K562 (cell line): ENCODE measurements at regions not wholly inside any gene's neighbourhood (a gene's known extent, or its start where the extent isn't known, plus 50 kb on each side); places are given as distances from the start of the nearest gene placed in this dataset.

Experiments used
- ATAC-seq: fragments of 200-7000 bp; cut with Tn5 transposase; 3 replicates; pipeline ENCODE4 v1.9.1; 2020; ENCODE audit warnings: moderate library complexity
- BruUV-seq: library from RNA; stranded (reverse); fragments of 400-500 nt; replicated peaks from 2 replicates; lab custom pipeline; 2021; lab: Mats Ljungman, UMichigan
- CTCF ChIA-PET: fragments of 300-600 bp; formaldehyde crosslinking; extraction: SDS; loops from one replicate; lab custom pipeline; 2021; ENCODE audit warnings: low intra/inter-chr PET ratio; lab: Yijun Ruan, JAX
- POLR2A ChIA-PET: fragments of 300-600, 350-650 bp; sonication (Branson Sonifier 250); formaldehyde crosslinking; extraction: SDS; loops from one replicate; lab custom pipeline; 2021; ENCODE audit warnings: antibody characterized with exemption, inconsistent platforms; lab: Yijun Ruan, JAX
- DNase-seq, 4 experiments: peaks; one replicate each; pipeline versions ENCODE4 v3.0.0 to v3.0.0-alpha.2; 2011 to 2018; ENCODE audit warnings: low spot score in 3 of 4, mixed read lengths in 3 of 4; ENCODE audit errors: extremely low read depth in 1 of 4
- FAIRE-seq: peaks from 2 replicates; lab custom pipeline; 2011; peaks lifted over from hg19 to GRCh38; lab: Jason Lieb, UNC
- H2AFZ ChIP-seq: 2 replicates; pipeline ENCODE4 v1.6.0; 2011; ENCODE audit warnings: low read depth, low read length, control low read depth, inconsistent platforms
- H3K27ac ChIP-seq: fragments of 200-600 bp; 3 replicates; pipeline ENCODE4 v1.8.0; 2011; ENCODE audit warnings: low read depth, mild to moderate bottlenecking, control low read depth, inconsistent platforms, low read length, moderate library complexity, mixed read lengths; ENCODE audit errors: extremely low read depth
- H3K27me3 ChIP-seq, 2 experiments: fragments of 300-600 bp in 1 of 2; 2 replicates in 1 of 2; 3 replicates in 1 of 2; pipeline versions ENCODE4 v1.6.0 to v1.8.0; 2011; ENCODE audit warnings: inconsistent platforms in 2 of 2, low read length in 2 of 2, mild to moderate bottlenecking in 1 of 2, mixed read lengths in 1 of 2, moderate library complexity in 1 of 2; ENCODE audit not compliant: control insufficient read depth in 2 of 2, insufficient read depth in 2 of 2
- H3K36me3 ChIP-seq: fragments of 300-600 bp; 3 replicates; pipeline ENCODE4 v1.8.0; 2011; ENCODE audit warnings: mild to moderate bottlenecking, low read length, inconsistent platforms; ENCODE audit not compliant: control insufficient read depth, insufficient read depth
- H3K4me1 ChIP-seq, 2 experiments: fragments of 200-600 bp in 1 of 2; replicated peaks in 1 of 2; 2 replicates in 1 of 2; 3 replicates in 1 of 2; pipeline versions ENCODE4 v1.5.1 to v1.8.0; 2011; ENCODE audit warnings: inconsistent platforms in 2 of 2, low read length in 2 of 2, mild to moderate bottlenecking in 1 of 2, mixed read lengths in 1 of 2, moderate library complexity in 1 of 2; ENCODE audit not compliant: control insufficient read depth in 2 of 2, insufficient read depth in 2 of 2
- H3K4me2 ChIP-seq: 2 replicates; pipeline ENCODE4 v1.6.1; 2011; ENCODE audit warnings: low read length, control low read depth, inconsistent platforms, mixed read lengths; ENCODE audit not compliant: insufficient read depth
- H3K4me3 ChIP-seq: fragments of 200-600 bp; sonication (generic), shearing (Covaris generic); 2 replicates; pipeline ENCODE4 v1.5.1; 2016; ENCODE audit warnings: control low read depth, inconsistent platforms
- H3K79me2 ChIP-seq: fragments of 200-600 bp; 3 replicates; pipeline ENCODE4 v1.8.0; 2011; ENCODE audit warnings: low read length, inconsistent platforms; ENCODE audit not compliant: control insufficient read depth, insufficient read depth
- H3K9ac ChIP-seq, 2 experiments: 2 replicates each; pipeline versions ENCODE4 v1.6.0 to v1.6.1; 2011; ENCODE audit warnings: low read depth in 2 of 2, low read length in 2 of 2, control low read depth in 1 of 2, inconsistent platforms in 1 of 2, mild to moderate bottlenecking in 1 of 2, mixed read lengths in 1 of 2; ENCODE audit not compliant: insufficient read depth in 1 of 2
- H3K9me1 ChIP-seq: one replicate; pipeline ENCODE4 v1.6.0; 2011; ENCODE audit warnings: inconsistent platforms, mild to moderate bottlenecking, low read length, moderate library complexity; ENCODE audit not compliant: control insufficient read depth, insufficient read depth
- H3K9me3 ChIP-seq: replicated peaks from 2 replicates; pipeline ENCODE4 v1.5.1; 2011; ENCODE audit warnings: low read depth, low read length, inconsistent platforms; ENCODE audit not compliant: control insufficient read depth, insufficient read depth
- H4K20me1 ChIP-seq: replicated peaks from 2 replicates; pipeline ENCODE4 v1.6.1; 2011; ENCODE audit warnings: low read length, inconsistent platforms, mixed read lengths; ENCODE audit not compliant: control insufficient read depth, insufficient read depth
- ADNP ChIP-seq: fragments of 200-800 bp; sonication (Bioruptor generic); IDR thresholded peaks from 2 replicates; pipeline ENCODE4 v1.6.1; 2016; ENCODE audit warnings: missing genetic modification characterization, missing compliant biosample characterization
- ETV5 ChIP-seq: sonication (generic); formaldehyde crosslinking; IDR thresholded peaks from 2 replicates; pipeline ENCODE4 v1.4.0; 2020; ENCODE audit warnings: low read depth, mild to moderate bottlenecking, missing genetic modification reagents
- KAT8 ChIP-seq: fragments of 450-650 bp; IDR thresholded peaks from 2 replicates; pipeline ENCODE4 v1.6.1; 2016; ENCODE audit warnings: low read depth, mild to moderate bottlenecking
- PCBP1 ChIP-seq: fragments of 200-400 bp; formaldehyde crosslinking; IDR thresholded peaks from 2 replicates; pipeline ENCODE4 v1.6.1; 2018; ENCODE audit warnings: mild to moderate bottlenecking, low read depth, low read length; ENCODE audit not compliant: poor library complexity, severe bottlenecking
- PHF21A ChIP-seq: fragments of 450-650 bp; IDR thresholded peaks from 2 replicates; pipeline ENCODE4 v1.6.1; 2017; ENCODE audit warnings: low read depth, borderline replicate concordance
- U2AF2 ChIP-seq: fragments of 200-400 bp; formaldehyde crosslinking; optimal IDR thresholded peaks from 2 replicates; pipeline ENCODE3; 2017; ENCODE audit warnings: low read depth, mild to moderate bottlenecking, low read length
- ZBTB17 ChIP-seq: fragments of 450-650 bp; formaldehyde crosslinking; IDR thresholded peaks from 2 replicates; pipeline ENCODE4 v1.4.0; 2020; ENCODE audit warnings: mild to moderate bottlenecking
- ZFX ChIP-seq: sonication (generic); formaldehyde crosslinking; IDR thresholded peaks from 2 replicates; pipeline ENCODE4 v1.8.0; 2022; ENCODE audit warnings: mild to moderate bottlenecking, missing genetic modification reagents, moderate library complexity
- ZNF77 ChIP-seq: fragments of 250-450 bp; sonication (Bioruptor Pico); IDR thresholded peaks from 2 replicates; pipeline ENCODE4 v1.5.0; 2020
- ZNF778 ChIP-seq: fragments of 450-650 bp; formaldehyde crosslinking; IDR thresholded peaks from 2 replicates; pipeline ENCODE4 v1.4.0; 2020; ENCODE audit warnings: mild to moderate bottlenecking, moderate library complexity
- WGBS: fragments of 100-300 bp; shearing (Covaris generic); methylation state at CpG from one replicate; pipeline ENCODE4 v1.1.6; 2016; ENCODE audit warnings: low coverage, mixed read lengths; ENCODE audit not compliant: insufficient coverage; ENCODE audit errors: missing lambda C conversion rate; 5-methylcytosine and 5-hydroxymethylcytosine counted together
- in situ Hi-C: fragments of 300-500 bp; cut with MboI; formaldehyde crosslinking; loops from 4 replicates; pipeline ENCODE4 v1.15.0; 2018; ENCODE audit warnings: inconsistent platforms, mixed read lengths
- intact Hi-C: fragments of 100-400 bp; cut with micrococcal nuclease; formaldehyde crosslinking; loops from 2 replicates; pipeline ENCODE4 v1.14.2; 2022
- TF ChIP-seq, protein P1 (sequence below), 2 experiments: fragments of 450-650 bp in 1 of 2; IDR thresholded peaks; 2 replicates each; pipeline ENCODE4 v1.6.1; 2011 to 2017; ENCODE audit warnings: low read depth in 2 of 2, antibody characterized with exemption in 1 of 2, borderline replicate concordance in 1 of 2, low read length in 1 of 2, mild to moderate bottlenecking in 1 of 2, mixed read lengths in 1 of 2; ENCODE audit not compliant: control insufficient read depth in 1 of 2
- TF ChIP-seq, protein P2 (sequence below): fragments of 450-650 bp; IDR thresholded peaks from 2 replicates; pipeline ENCODE4 v1.6.1; 2016; ENCODE audit warnings: antibody characterized with exemption
- TF ChIP-seq, protein P3 (sequence below): fragments of 250-450 bp; sonication (Bioruptor Pico); IDR thresholded peaks from 2 replicates; pipeline ENCODE4 v1.5.0; 2021
- TF ChIP-seq, protein P4 (sequence below): fragments of 250-450 bp; sonication (Bioruptor Pico); IDR thresholded peaks from 2 replicates; pipeline ENCODE4 v1.5.1; 2021; ENCODE audit warnings: mild to moderate bottlenecking

DNA sequence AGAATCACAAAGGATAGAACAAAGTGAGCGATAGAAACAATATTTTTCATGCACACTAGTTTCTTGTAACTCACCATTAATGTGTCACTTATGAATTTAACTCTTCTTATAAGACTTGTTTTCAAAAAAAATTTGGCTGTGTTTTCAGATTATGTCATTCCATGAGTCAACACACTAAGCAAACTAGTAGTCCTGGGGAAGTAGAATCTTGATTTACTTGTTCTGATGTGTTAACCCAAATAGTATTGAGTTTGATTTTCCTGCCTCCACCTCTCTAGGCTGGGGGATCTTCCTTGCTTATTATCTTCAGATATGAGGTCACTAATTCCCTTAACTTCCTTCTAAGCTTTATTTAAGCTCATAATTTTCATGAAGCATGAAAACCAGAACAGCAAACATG, 151.0 kb upstream of the SEL1L start (continued):
- no peak for TF ChIP-seq ZNF77 (CRISPR knock-in tag)
- no peak for TF ChIP-seq ETV5 (CRISPR knock-in tag)
- no peak for TF ChIP-seq PHF21A

DNA sequence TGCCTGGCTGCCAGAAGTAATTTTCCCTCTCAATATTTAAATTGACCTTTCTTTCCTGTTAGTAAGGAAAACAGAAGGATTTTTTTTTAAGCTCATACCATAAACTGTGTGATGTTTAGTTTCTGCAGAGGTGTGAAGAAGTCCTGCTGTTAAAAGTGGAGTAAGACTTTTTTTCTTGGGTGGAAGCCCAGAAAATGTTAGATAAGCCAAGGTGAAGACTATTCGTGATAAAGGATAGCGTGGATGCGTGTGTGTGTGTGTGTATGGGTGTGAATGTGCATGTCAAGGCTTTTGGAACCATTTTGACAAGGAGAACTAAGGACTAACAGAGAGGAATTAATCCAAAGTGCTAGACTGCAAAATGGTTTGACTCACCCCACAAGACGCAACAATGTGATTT, 152.9 kb upstream of the SEL1L start:
- no peak for ATAC-seq
- Histone ChIP-seq H3K4me3 (no peak overlapping the region), H3K9me1 (peaks cover 2% of the 10 kb centered on the region), H3K4me2 (no peak overlapping the region), H3K79me2 (no peaks in the 10 kb centered on the region), H3K36me3 (no peaks in the 10 kb centered on the region), H3K27me3 (no peaks in the 10 kb centered on the region), H3K4me1 (no peaks in the 10 kb centered on the region), H4K20me1 (no peaks in the 10 kb centered on the region), H2AFZ (no peak overlapping the region), H3K9me3 (no peaks in the 10 kb centered on the region), H3K27ac (no peak overlapping the region), H3K9ac (no peak overlapping the region)
- in situ Hi-C loops: no loop called here
- 0% methylated on average over 4 of the region's 4 CpGs for WGBS
- ChIA-PET POLR2A (interaction anchor here (0.7 kb wide), 1 partner anchor 50 kb away, joined by 3 read pairs; no protein-coding TSS in a partner anchor), CTCF (no interaction called here)
- intact Hi-C loops: no loop called here
- no peak for DNase-seq
- TF ChIP-seq, protein P1, sequence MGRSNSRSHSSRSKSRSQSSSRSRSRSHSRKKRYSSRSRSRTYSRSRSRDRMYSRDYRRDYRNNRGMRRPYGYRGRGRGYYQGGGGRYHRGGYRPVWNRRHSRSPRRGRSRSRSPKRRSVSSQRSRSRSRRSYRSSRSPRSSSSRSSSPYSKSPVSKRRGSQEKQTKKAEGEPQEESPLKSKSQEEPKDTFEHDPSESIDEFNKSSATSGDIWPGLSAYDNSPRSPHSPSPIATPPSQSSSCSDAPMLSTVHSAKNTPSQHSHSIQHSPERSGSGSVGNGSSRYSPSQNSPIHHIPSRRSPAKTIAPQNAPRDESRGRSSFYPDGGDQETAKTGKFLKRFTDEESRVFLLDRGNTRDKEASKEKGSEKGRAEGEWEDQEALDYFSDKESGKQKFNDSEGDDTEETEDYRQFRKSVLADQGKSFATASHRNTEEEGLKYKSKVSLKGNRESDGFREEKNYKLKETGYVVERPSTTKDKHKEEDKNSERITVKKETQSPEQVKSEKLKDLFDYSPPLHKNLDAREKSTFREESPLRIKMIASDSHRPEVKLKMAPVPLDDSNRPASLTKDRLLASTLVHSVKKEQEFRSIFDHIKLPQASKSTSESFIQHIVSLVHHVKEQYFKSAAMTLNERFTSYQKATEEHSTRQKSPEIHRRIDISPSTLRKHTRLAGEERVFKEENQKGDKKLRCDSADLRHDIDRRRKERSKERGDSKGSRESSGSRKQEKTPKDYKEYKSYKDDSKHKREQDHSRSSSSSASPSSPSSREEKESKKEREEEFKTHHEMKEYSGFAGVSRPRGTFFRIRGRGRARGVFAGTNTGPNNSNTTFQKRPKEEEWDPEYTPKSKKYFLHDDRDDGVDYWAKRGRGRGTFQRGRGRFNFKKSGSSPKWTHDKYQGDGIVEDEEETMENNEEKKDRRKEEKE (IDR thresholded peaks at IDR 0.05; ENCODE audit: borderline replicate concordance in 1 of 2, control insufficient read depth in 1 of 2, low read depth in 2 of 2, low read length in 1 of 2): no peak
- TF ChIP-seq PCBP1 (no peak), ZFX (CRISPR knock-in tag) (no peak), ZBTB17 (CRISPR knock-in tag) (no peak), U2AF2 (no peak), ADNP (tag) (no peak), ZNF778 (no peak), KAT8 (no peak)
- TF ChIP-seq, protein P2, sequence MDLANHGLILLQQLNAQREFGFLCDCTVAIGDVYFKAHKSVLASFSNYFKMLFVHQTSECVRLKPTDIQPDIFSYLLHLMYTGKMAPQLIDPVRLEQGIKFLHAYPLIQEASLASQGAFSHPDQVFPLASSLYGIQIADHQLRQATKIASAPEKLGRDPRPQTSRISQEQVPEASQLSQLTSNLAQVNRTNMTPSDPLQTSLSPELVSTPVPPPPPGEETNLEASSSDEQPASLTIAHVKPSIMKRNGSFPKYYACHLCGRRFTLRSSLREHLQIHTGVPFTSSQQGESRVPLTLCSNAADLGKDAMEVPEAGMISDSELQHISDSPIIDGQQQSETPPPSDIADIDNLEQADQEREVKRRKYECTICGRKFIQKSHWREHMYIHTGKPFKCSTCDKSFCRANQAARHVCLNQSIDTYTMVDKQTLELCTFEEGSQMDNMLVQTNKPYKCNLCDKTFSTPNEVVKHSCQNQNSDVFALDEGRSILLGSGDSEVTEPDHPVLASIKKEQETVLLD: no peak
- TF ChIP-seq, protein P3, sequence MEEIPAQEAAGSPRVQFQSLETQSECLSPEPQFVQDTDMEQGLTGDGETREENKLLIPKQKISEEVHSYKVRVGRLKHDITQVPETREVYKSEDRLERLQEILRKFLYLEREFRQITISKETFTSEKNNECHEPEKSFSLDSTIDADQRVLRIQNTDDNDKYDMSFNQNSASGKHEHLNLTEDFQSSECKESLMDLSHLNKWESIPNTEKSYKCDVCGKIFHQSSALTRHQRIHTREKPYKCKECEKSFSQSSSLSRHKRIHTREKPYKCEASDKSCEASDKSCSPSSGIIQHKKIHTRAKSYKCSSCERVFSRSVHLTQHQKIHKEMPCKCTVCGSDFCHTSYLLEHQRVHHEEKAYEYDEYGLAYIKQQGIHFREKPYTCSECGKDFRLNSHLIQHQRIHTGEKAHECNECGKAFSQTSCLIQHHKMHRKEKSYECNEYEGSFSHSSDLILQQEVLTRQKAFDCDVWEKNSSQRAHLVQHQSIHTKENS (CRISPR knock-in tag): no peak
- TF ChIP-seq, protein P4, sequence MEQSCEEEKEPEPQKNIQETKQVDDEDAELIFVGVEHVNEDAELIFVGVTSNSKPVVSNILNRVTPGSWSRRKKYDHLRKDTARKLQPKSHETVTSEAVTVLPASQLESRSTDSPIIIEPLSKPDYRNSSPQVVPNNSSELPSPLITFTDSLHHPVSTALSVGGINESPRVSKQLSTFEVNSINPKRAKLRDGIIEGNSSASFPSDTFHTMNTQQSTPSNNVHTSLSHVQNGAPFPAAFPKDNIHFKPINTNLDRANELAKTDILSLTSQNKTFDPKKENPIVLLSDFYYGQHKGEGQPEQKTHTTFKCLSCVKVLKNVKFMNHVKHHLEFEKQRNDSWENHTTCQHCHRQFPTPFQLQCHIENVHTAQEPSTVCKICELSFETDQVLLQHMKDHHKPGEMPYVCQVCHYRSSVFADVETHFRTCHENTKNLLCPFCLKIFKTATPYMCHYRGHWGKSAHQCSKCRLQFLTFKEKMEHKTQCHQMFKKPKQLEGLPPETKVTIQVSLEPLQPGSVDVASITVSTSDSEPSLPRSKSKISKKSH (CRISPR knock-in tag): no peak
- FAIRE-seq: no peak
- no TSS peak for BruUV-seq
